Tibial nerve (tissue), 4 donors: ENCODE measurements at regions not wholly inside any gene's neighbourhood (a gene's known extent, or its start where the extent isn't known, plus 50 kb on each side); places are given as distances from the start of the nearest gene placed in this dataset.

Source experiments
- EP300 ChIP-seq, 2 donors: sonication (generic); formaldehyde crosslinking; IDR thresholded peaks; one replicate each; pipeline ENCODE4 v1.6.1; 2017; ENCODE audit warnings: antibody characterized with exemption in 2 of 2, mild to moderate bottlenecking in 1 of 2
- TF ChIP-seq, protein P1 (sequence below), 5 experiments: fragments of 200-600 bp in 3 of 5; fragments of 450-650 bp in 2 of 5; sonication (generic) in 3 of 5; IDR thresholded peaks; one replicate each; pipeline ENCODE4 v1.5.1; 2016 to 2019; ENCODE audit warnings: antibody characterized with exemption in 5 of 5, mild to moderate bottlenecking in 3 of 5, moderate library complexity in 2 of 5

DNA sequence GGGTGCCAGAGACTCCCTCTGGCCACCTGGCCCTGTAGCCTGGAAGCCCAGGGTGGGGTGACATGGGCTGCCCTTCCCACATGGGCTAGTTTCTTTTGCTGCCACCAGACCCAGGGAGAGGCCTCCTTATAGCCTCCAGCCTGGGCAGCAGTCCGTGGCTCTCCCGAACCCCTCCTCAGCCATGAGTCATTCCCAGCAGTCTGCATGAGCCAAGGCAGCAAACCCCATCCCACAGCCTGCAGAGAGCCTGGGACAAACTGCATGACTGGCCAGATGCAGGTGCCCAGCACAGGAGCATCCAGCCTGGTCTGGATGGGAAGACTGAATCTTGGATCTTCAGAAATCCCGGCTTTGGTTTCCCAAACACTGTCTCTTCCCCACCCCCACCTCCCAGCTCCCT, 75.7 kb downstream of the MRPL14 start:
- no peak for TF ChIP-seq EP300 (IDR thresholded peaks at IDR 0.05)
- TF ChIP-seq, protein P1, sequence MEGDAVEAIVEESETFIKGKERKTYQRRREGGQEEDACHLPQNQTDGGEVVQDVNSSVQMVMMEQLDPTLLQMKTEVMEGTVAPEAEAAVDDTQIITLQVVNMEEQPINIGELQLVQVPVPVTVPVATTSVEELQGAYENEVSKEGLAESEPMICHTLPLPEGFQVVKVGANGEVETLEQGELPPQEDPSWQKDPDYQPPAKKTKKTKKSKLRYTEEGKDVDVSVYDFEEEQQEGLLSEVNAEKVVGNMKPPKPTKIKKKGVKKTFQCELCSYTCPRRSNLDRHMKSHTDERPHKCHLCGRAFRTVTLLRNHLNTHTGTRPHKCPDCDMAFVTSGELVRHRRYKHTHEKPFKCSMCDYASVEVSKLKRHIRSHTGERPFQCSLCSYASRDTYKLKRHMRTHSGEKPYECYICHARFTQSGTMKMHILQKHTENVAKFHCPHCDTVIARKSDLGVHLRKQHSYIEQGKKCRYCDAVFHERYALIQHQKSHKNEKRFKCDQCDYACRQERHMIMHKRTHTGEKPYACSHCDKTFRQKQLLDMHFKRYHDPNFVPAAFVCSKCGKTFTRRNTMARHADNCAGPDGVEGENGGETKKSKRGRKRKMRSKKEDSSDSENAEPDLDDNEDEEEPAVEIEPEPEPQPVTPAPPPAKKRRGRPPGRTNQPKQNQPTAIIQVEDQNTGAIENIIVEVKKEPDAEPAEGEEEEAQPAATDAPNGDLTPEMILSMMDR (IDR thresholded peaks at IDR 0.05), result no peak
